WTC11 (cell line): ENCODE measurements at regions not wholly inside any gene's neighbourhood (a gene's known extent, or its start where the extent isn't known, plus 50 kb on each side); places are given as distances from the start of the nearest gene placed in this dataset.

ENCODE experiments used
- ATAC-seq: fragments of 200-7000 bp; cut with Tn5 transposase; 2 replicates; pipeline ENCODE4 v1.10.0; 2021; ENCODE audit warnings: mild to moderate bottlenecking, moderate library complexity
- CTCF ChIA-PET: fragments of 300-600 bp; sonication (Branson Sonifier 250); formaldehyde crosslinking; loops from one replicate; lab custom pipeline; 2021; ENCODE audit warnings: antibody characterized with exemption; lab: Charles Lee
- POLR2A ChIA-PET: fragments of 350-600 bp; sonication (Branson Sonifier 250); formaldehyde crosslinking; loops from one replicate; lab custom pipeline; 2021; ENCODE audit warnings: antibody characterized with exemption; lab: Charles Lee
- DNase-seq: peaks from one replicate; pipeline ENCODE4 v3.0.0; 2021; ENCODE audit warnings: low spot score
- H3K27ac Mint-ChIP-seq: 2 replicates; pipeline ENCODE4 v1.8.0; 2021; ENCODE audit warnings: mixed read lengths
- H3K27me3 Mint-ChIP-seq: 2 replicates; pipeline ENCODE4 v1.8.0; 2021; ENCODE audit warnings: low read depth, mild to moderate bottlenecking, moderate library complexity, mixed read lengths
- H3K36me3 Mint-ChIP-seq: 2 replicates; pipeline ENCODE4 v1.8.0; 2021; ENCODE audit warnings: mixed read lengths
- H3K4me1 Mint-ChIP-seq: 2 replicates; pipeline ENCODE4 v1.8.0; 2022; ENCODE audit warnings: mixed read lengths
- H3K4me3 Mint-ChIP-seq: 2 replicates; pipeline ENCODE4 v1.8.0; 2021; ENCODE audit warnings: mild to moderate bottlenecking, moderate library complexity, mixed read lengths
- H3K9me3 Mint-ChIP-seq: 2 replicates; pipeline ENCODE4 v1.8.0; 2021; ENCODE audit warnings: mixed read lengths
- ATF6 ChIP-seq: sonication (generic); formaldehyde crosslinking; IDR thresholded peaks from 2 replicates; pipeline ENCODE4 v1.8.1; 2023; ENCODE audit warnings: mild to moderate bottlenecking, missing genetic modification reagents
- EMX1 ChIP-seq: fragments of 250-450 bp; sonication (Bioruptor Pico); IDR thresholded peaks from 2 replicates; pipeline ENCODE4 v1.8.0; 2021; ENCODE audit warnings: mild to moderate bottlenecking
- ETV6 ChIP-seq: sonication (generic); formaldehyde crosslinking; IDR thresholded peaks from 2 replicates; pipeline ENCODE4 v1.8.1; 2022; ENCODE audit warnings: mild to moderate bottlenecking, missing genetic modification reagents
- FOXJ3 ChIP-seq: sonication (generic); formaldehyde crosslinking; IDR thresholded peaks from 2 replicates; pipeline ENCODE4 v1.9.0; 2021; ENCODE audit warnings: missing genetic modification reagents, mild to moderate bottlenecking, borderline replicate concordance
- FOXP1 ChIP-seq: sonication (generic); formaldehyde crosslinking; IDR thresholded peaks from 2 replicates; pipeline ENCODE4 v1.8.0; 2022; ENCODE audit warnings: missing genetic modification reagents, mild to moderate bottlenecking, moderate library complexity, borderline replicate concordance
- GRHL2 ChIP-seq: fragments of 250-450 bp; sonication (Bioruptor Pico); IDR thresholded peaks from 2 replicates; pipeline ENCODE4 v1.8.0; 2022; ENCODE audit warnings: mild to moderate bottlenecking, moderate library complexity; ENCODE audit not compliant: insufficient replicate concordance, severe bottlenecking
- IRF2 ChIP-seq: sonication (generic); formaldehyde crosslinking; IDR thresholded peaks from 2 replicates; pipeline ENCODE4 v1.8.0; 2022; ENCODE audit warnings: low read depth, missing genetic modification reagents, borderline replicate concordance
- JUN ChIP-seq: sonication (generic); formaldehyde crosslinking; IDR thresholded peaks from 2 replicates; pipeline ENCODE4 v1.8.0; 2023; ENCODE audit warnings: mild to moderate bottlenecking, missing genetic modification reagents
- NFATC4 ChIP-seq: fragments of 250-450 bp; sonication (Bioruptor Pico); IDR thresholded peaks from 2 replicates; pipeline ENCODE4 v1.9.0; 2021; ENCODE audit warnings: mild to moderate bottlenecking
- NFE2L1 ChIP-seq: sonication (generic); formaldehyde crosslinking; IDR thresholded peaks from 2 replicates; pipeline ENCODE4 v1.8.1; 2023; ENCODE audit warnings: missing genetic modification reagents
- PRDM15 ChIP-seq: sonication (generic); formaldehyde crosslinking; IDR thresholded peaks from 2 replicates; pipeline ENCODE4 v1.8.0; 2022; ENCODE audit warnings: missing genetic modification reagents
- SMAD3 ChIP-seq: sonication (generic); formaldehyde crosslinking; IDR thresholded peaks from 2 replicates; pipeline ENCODE4 v1.8.0; 2022; ENCODE audit warnings: missing genetic modification reagents, mild to moderate bottlenecking, borderline replicate concordance
- SP1 ChIP-seq: sonication (generic); formaldehyde crosslinking; conservative IDR thresholded peaks from 2 replicates; pipeline ENCODE4 v1.8.1; 2022; ENCODE audit warnings: missing genetic modification reagents
- ZBTB43 ChIP-seq: sonication (generic); formaldehyde crosslinking; IDR thresholded peaks from 2 replicates; pipeline ENCODE4 v1.8.1; 2023; ENCODE audit warnings: mild to moderate bottlenecking, missing genetic modification reagents
- ZNF232 ChIP-seq: sonication (generic); formaldehyde crosslinking; IDR thresholded peaks from 2 replicates; pipeline ENCODE4 v1.8.0; 2022; ENCODE audit warnings: mild to moderate bottlenecking, missing genetic modification reagents
- TF ChIP-seq, protein P1 (sequence below): fragments of 250-450 bp; sonication (Bioruptor Pico); IDR thresholded peaks from 2 replicates; pipeline ENCODE4 v1.9.0; 2021; ENCODE audit warnings: mild to moderate bottlenecking, borderline replicate concordance
- TF ChIP-seq, protein P2 (sequence below): fragments of 250-450 bp; sonication (Bioruptor Pico); IDR thresholded peaks from 2 replicates; pipeline ENCODE4 v2.1.2; 2022; ENCODE audit warnings: mild to moderate bottlenecking, moderate library complexity
- TF ChIP-seq, protein P3 (sequence below): sonication (generic); formaldehyde crosslinking; IDR thresholded peaks from 2 replicates; pipeline ENCODE4 v1.8.1; 2023; ENCODE audit warnings: mild to moderate bottlenecking, missing genetic modification reagents, moderate library complexity

GRCh38 chr6:97771372-97771771 is 488.4 kb upstream of the MMS22L start:
- ATAC-seq (peak; percentile 69), DNase-seq (no peak)
- H3K27me3 Mint-ChIP-seq = no peaks in the 10 kb centered on the region
- peaks cover 59% of the 10 kb centered on the region for H3K36me3 Mint-ChIP-seq
- peaks cover 28% of the 10 kb centered on the region for H3K9me3 Mint-ChIP-seq
- ChIA-PET POLR2A (no interaction called here), CTCF (no interaction called here)
- TF ChIP-seq ZNF232 (CRISPR knock-in tag) (no peak), EMX1 (CRISPR knock-in tag) (no peak), NFATC4 (CRISPR knock-in tag) (no peak), ZBTB43 (CRISPR knock-in tag) (no peak), FOXJ3 (CRISPR knock-in tag) (no peak), PRDM15 (no peak), GRHL2 (CRISPR knock-in tag) (no peak), SP1 (CRISPR knock-in tag) (no peak), IRF2 (CRISPR knock-in tag) (no peak), JUN (no peak), ATF6 (CRISPR knock-in tag) (no peak)
- TF ChIP-seq, protein P1, sequence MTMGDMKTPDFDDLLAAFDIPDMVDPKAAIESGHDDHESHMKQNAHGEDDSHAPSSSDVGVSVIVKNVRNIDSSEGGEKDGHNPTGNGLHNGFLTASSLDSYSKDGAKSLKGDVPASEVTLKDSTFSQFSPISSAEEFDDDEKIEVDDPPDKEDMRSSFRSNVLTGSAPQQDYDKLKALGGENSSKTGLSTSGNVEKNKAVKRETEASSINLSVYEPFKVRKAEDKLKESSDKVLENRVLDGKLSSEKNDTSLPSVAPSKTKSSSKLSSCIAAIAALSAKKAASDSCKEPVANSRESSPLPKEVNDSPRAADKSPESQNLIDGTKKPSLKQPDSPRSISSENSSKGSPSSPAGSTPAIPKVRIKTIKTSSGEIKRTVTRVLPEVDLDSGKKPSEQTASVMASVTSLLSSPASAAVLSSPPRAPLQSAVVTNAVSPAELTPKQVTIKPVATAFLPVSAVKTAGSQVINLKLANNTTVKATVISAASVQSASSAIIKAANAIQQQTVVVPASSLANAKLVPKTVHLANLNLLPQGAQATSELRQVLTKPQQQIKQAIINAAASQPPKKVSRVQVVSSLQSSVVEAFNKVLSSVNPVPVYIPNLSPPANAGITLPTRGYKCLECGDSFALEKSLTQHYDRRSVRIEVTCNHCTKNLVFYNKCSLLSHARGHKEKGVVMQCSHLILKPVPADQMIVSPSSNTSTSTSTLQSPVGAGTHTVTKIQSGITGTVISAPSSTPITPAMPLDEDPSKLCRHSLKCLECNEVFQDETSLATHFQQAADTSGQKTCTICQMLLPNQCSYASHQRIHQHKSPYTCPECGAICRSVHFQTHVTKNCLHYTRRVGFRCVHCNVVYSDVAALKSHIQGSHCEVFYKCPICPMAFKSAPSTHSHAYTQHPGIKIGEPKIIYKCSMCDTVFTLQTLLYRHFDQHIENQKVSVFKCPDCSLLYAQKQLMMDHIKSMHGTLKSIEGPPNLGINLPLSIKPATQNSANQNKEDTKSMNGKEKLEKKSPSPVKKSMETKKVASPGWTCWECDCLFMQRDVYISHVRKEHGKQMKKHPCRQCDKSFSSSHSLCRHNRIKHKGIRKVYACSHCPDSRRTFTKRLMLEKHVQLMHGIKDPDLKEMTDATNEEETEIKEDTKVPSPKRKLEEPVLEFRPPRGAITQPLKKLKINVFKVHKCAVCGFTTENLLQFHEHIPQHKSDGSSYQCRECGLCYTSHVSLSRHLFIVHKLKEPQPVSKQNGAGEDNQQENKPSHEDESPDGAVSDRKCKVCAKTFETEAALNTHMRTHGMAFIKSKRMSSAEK (CRISPR knock-in tag) = no peak
- H3K27ac Mint-ChIP-seq = peak overlapping the region; percentile 86
- H3K4me3 Mint-ChIP-seq = peak overlapping the region; percentile 5
- peaks cover 53% of the 10 kb centered on the region for H3K4me1 Mint-ChIP-seq

- peaks cover 16% of the 10 kb centered on the region for H3K9me3 Mint-ChIP-seq
- ChIA-PET CTCF (interaction anchor here (1.1 kb wide), 1 partner anchor 49 kb away, joined by 4 read pairs; no protein-coding TSS in a partner anchor), POLR2A (no interaction called here)
- DNase-seq (no peak), ATAC-seq (no peak)
- H3K4me3 Mint-ChIP-seq = no peak overlapping the region
- H3K27ac Mint-ChIP-seq = peak overlapping the region; percentile 58; the same call in 1 of the 2 replicates
- H3K36me3 Mint-ChIP-seq = peaks cover 41% of the 10 kb centered on the region
- H3K27me3 Mint-ChIP-seq = no peaks in the 10 kb centered on the region
- TF ChIP-seq FOXP1 (CRISPR knock-in tag) (no peak), NFATC4 (CRISPR knock-in tag) (no peak), ETV6 (CRISPR knock-in tag) (no peak), SMAD3 (no peak), NFE2L1 (no peak), SP1 (CRISPR knock-in tag) (no peak)
- TF ChIP-seq, protein P2, sequence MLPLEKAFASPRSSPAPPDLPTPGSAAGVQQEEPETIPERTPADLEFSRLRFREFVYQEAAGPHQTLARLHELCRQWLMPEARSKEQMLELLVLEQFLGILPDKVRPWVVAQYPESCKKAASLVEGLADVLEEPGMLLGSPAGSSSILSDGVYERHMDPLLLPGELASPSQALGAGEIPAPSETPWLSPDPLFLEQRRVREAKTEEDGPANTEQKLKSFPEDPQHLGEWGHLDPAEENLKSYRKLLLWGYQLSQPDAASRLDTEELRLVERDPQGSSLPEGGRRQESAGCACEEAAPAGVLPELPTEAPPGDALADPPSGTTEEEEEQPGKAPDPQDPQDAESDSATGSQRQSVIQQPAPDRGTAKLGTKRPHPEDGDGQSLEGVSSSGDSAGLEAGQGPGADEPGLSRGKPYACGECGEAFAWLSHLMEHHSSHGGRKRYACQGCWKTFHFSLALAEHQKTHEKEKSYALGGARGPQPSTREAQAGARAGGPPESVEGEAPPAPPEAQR (CRISPR knock-in tag) = no peak
- TF ChIP-seq, protein P3, sequence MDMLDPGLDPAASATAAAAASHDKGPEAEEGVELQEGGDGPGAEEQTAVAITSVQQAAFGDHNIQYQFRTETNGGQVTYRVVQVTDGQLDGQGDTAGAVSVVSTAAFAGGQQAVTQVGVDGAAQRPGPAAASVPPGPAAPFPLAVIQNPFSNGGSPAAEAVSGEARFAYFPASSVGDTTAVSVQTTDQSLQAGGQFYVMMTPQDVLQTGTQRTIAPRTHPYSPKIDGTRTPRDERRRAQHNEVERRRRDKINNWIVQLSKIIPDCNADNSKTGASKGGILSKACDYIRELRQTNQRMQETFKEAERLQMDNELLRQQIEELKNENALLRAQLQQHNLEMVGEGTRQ (CRISPR knock-in tag) = no peak
- TF ChIP-seq, all 79 proteins: peak for 0
- H3K4me1 Mint-ChIP-seq = peaks cover 66% of the 10 kb centered on the region
These were observed 492.0 kb upstream of the MMS22L start for GRCh38 chr6:97775012-97775411.
